Trophoblast cell (in vitro differentiated cells and primary cell): ENCODE measurements at regions not wholly inside any gene's neighbourhood (a gene's known extent, or its start where the extent isn't known, plus 50 kb on each side); places are given as distances from the start of the nearest gene placed in this dataset.

Experiments used
- DNase-seq, 2 donors: peaks; one replicate each; pipeline ENCODE4 v3.0.0-alpha.2; 2016
- H2AFZ ChIP-seq: 2 replicates; pipeline ENCODE4 v1.6.1; 2013; ENCODE audit warnings: low read length, moderate library complexity, mild to moderate bottlenecking; ENCODE audit not compliant: insufficient read depth, poor library complexity
- H2AK5ac ChIP-seq: 2 replicates; pipeline ENCODE4 v1.6.1; 2013; ENCODE audit warnings: mild to moderate bottlenecking, low read length
- H2BK120ac ChIP-seq: 2 replicates; pipeline ENCODE4 v1.6.1; 2013; ENCODE audit warnings: low read length, mild to moderate bottlenecking, moderate library complexity; ENCODE audit not compliant: insufficient read depth, poor library complexity
- H2BK12ac ChIP-seq: 2 replicates; pipeline ENCODE4 v1.6.1; 2013; ENCODE audit warnings: mild to moderate bottlenecking, low read length, moderate library complexity
- H2BK5ac ChIP-seq: 2 replicates; pipeline ENCODE4 v1.6.1; 2013; ENCODE audit warnings: low read length, low read depth, moderate library complexity, mild to moderate bottlenecking; ENCODE audit not compliant: poor library complexity
- H3K14ac ChIP-seq: 2 replicates; pipeline ENCODE4 v1.6.1; 2013; ENCODE audit warnings: mild to moderate bottlenecking, low read length
- H3K18ac ChIP-seq: 2 replicates; pipeline ENCODE4 v1.6.1; 2013; ENCODE audit warnings: mild to moderate bottlenecking, low read length
- H3K23ac ChIP-seq: 2 replicates; pipeline ENCODE4 v1.6.1; 2013; ENCODE audit warnings: low read length
- H3K27ac ChIP-seq: 2 replicates; pipeline ENCODE4 v1.5.1; 2013; ENCODE audit warnings: low read depth, mild to moderate bottlenecking, inconsistent platforms, low read length, moderate library complexity
- H3K27me3 ChIP-seq: 2 replicates; pipeline ENCODE4 v1.6.1; 2013; ENCODE audit warnings: inconsistent platforms, mild to moderate bottlenecking, low read length, moderate library complexity; ENCODE audit not compliant: insufficient read depth
- H3K36me3 ChIP-seq, 2 experiments: 1 replicate in 1 of 2; 2 replicates in 1 of 2; pipeline ENCODE4 v1.6.1; 2013; ENCODE audit warnings: low read length in 2 of 2, mild to moderate bottlenecking in 2 of 2, moderate library complexity in 1 of 2; ENCODE audit not compliant: insufficient read depth in 2 of 2, control insufficient read depth in 1 of 2
- H3K4ac ChIP-seq: 2 replicates; pipeline ENCODE4 v1.6.1; 2013; ENCODE audit warnings: low read depth, mild to moderate bottlenecking, low read length, moderate library complexity
- H3K4me1 ChIP-seq, 2 experiments: 1 replicate in 1 of 2; 2 replicates in 1 of 2; pipeline ENCODE4 v1.6.1; 2013; ENCODE audit warnings: low read length in 2 of 2, mild to moderate bottlenecking in 2 of 2, moderate library complexity in 1 of 2; ENCODE audit not compliant: insufficient read depth in 2 of 2, control insufficient read depth in 1 of 2
- H3K4me2 ChIP-seq: 2 replicates; pipeline ENCODE4 v1.6.1; 2013; ENCODE audit warnings: inconsistent platforms, mild to moderate bottlenecking, low read length, moderate library complexity
- H3K4me3 ChIP-seq: 2 replicates; pipeline ENCODE4 v1.5.1; 2013; ENCODE audit warnings: mild to moderate bottlenecking, low read depth, low read length, inconsistent platforms
- H3K79me1 ChIP-seq: one replicate; pipeline ENCODE4 v1.6.1; 2013; ENCODE audit warnings: low read length
- H3K79me2 ChIP-seq: 2 replicates; pipeline ENCODE4 v1.6.1; 2013; ENCODE audit warnings: low read length, mild to moderate bottlenecking; ENCODE audit not compliant: control insufficient read depth, insufficient read depth, poor library complexity
- H3K9ac ChIP-seq: 2 replicates; pipeline ENCODE4 v1.6.1; 2013; ENCODE audit warnings: mild to moderate bottlenecking, low read length
- H3K9me3 ChIP-seq: 2 replicates; pipeline ENCODE4 v1.6.1; 2013; ENCODE audit warnings: low read depth, mild to moderate bottlenecking, control low read depth, inconsistent platforms, low read length; ENCODE audit not compliant: insufficient read depth
- H4K12ac ChIP-seq: 2 replicates; pipeline ENCODE4 v1.6.1; 2013; ENCODE audit warnings: low read depth, mild to moderate bottlenecking, low read length, moderate library complexity
- H4K8ac ChIP-seq: 2 replicates; pipeline ENCODE4 v1.6.1; 2013; ENCODE audit warnings: low read depth, mild to moderate bottlenecking, low read length, moderate library complexity
- H4K91ac ChIP-seq: one replicate; pipeline ENCODE4 v1.6.1; 2013; ENCODE audit warnings: low read depth, mild to moderate bottlenecking, low read length, moderate library complexity
- WGBS: extraction: QIAGEN DNeasy Blood & Tissue Kit; methylation state at CpG from one replicate; pipeline ENCODE4 v1.1.7; 2013; ENCODE audit warnings: missing lambda C conversion rate; ENCODE audit not compliant: insufficient read length, insufficient coverage; ENCODE audit errors: extremely low coverage; 5-methylcytosine and 5-hydroxymethylcytosine counted together

- no peak overlapping the region for H4K91ac ChIP-seq
- no peak overlapping the region for H3K14ac ChIP-seq
- H2BK120ac ChIP-seq: no peak overlapping the region
- H2AFZ ChIP-seq: no peak overlapping the region
- H3K27ac ChIP-seq: no peak overlapping the region
- H3K9ac ChIP-seq: no peak overlapping the region
- no peak overlapping the region for H4K8ac ChIP-seq
- no CpG with 5 or more reads among the region's 1 CpG for WGBS
- H2BK12ac ChIP-seq: no peak overlapping the region
- no peak overlapping the region for H3K18ac ChIP-seq
- no peaks in the 10 kb centered on the region for H3K79me1 ChIP-seq
- DNase-seq: no peak
- no peaks in the 10 kb centered on the region for H3K27me3 ChIP-seq
- H2AK5ac ChIP-seq: no peak overlapping the region
- no peaks in the 10 kb centered on the region for H3K79me2 ChIP-seq
- H3K9me3 ChIP-seq: peaks cover 5% of the 10 kb centered on the region
- H2BK5ac ChIP-seq: no peak overlapping the region
- no peak overlapping the region for H3K23ac ChIP-seq
- no peak overlapping the region for H3K4me3 ChIP-seq
- no peak overlapping the region for H3K4me2 ChIP-seq
- no peaks in the 10 kb centered on the region for H3K4me1 ChIP-seq
- no peak overlapping the region for H3K4ac ChIP-seq
- H4K12ac ChIP-seq: no peak overlapping the region
- H3K36me3 ChIP-seq: no peaks in the 10 kb centered on the region
Measured at GRCh38 chr7:69199661-69200060, 398.6 kb upstream of the AUTS2 start.

DNA sequence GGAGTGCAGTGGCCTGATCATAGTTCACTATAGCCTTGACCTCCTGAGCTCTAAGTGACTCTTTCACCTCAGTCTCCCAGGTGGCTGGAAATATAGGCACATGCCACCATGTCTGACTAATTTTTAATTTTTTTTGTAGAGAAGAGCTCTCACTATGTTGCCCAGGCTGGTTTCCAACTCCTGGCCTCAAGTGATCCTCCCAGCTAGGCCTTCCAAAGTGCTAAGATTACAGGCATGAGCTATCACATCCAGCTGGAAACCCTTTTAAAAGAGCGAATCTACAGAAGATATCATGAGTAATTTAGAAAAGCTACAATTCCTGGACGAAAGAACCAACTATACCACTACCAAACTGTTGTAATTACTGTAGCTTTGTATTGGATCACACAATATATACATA is 394.4 kb upstream of the AUTS2 start:
- Histone ChIP-seq H3K9me3 (peaks cover 5% of the 10 kb centered on the region), H3K9ac (no peak overlapping the region), H2BK120ac (no peak overlapping the region), H3K27ac (no peak overlapping the region), H3K4me3 (no peak overlapping the region), H4K8ac (no peak overlapping the region), H3K79me1 (no peaks in the 10 kb centered on the region), H3K14ac (no peak overlapping the region), H2BK12ac (no peak overlapping the region), H3K23ac (no peak overlapping the region), H4K91ac (no peak overlapping the region), H2AFZ (no peak overlapping the region), H3K4ac (no peak overlapping the region), H3K4me1 (no peaks in the 10 kb centered on the region), H2BK5ac (no peak overlapping the region), H4K12ac (no peak overlapping the region), H3K79me2 (no peaks in the 10 kb centered on the region), H3K4me2 (no peak overlapping the region), H3K27me3 (no peaks in the 10 kb centered on the region), H2AK5ac (no peak overlapping the region), H3K18ac (no peak overlapping the region), H3K36me3 (no peaks in the 10 kb centered on the region)
- no CpG with 5 or more reads among the region's 2 CpGs for WGBS
- no peak for DNase-seq

DNA sequence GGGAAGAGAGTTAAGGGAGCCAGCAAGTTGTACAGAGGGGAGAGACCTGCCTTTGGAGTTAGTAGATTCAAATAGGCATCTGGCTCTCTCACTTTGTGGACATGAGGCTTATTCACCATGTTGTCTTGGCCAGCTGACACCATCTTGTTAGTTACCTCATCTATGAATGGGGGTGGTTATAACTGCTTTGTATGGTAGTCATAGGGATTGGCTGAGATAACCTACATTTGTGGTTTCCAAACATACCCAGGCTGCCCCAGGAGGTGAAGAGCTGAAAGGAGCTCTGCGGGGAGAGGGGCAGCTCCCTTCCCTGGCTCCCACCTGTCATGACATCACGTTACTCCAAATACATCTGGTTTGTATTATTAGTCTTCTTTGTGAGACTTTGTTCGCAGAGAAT is 393.3 kb upstream of the AUTS2 start:
- Histone ChIP-seq H3K14ac (no peak overlapping the region), H4K8ac (no peak overlapping the region), H3K23ac (no peak overlapping the region), H2BK5ac (no peak overlapping the region), H4K12ac (no peak overlapping the region), H3K4ac (no peak overlapping the region), H3K4me2 (no peak overlapping the region), H3K36me3 (no peaks in the 10 kb centered on the region), H2AK5ac (no peak overlapping the region), H3K9ac (no peak overlapping the region), H2BK120ac (no peak overlapping the region), H3K9me3 (no peaks in the 10 kb centered on the region), H4K91ac (no peak overlapping the region), H3K4me1 (no peaks in the 10 kb centered on the region), H3K27me3 (no peaks in the 10 kb centered on the region), H3K27ac (no peak overlapping the region), H2AFZ (no peak overlapping the region), H3K18ac (no peak overlapping the region), H3K79me1 (no peaks in the 10 kb centered on the region), H2BK12ac (no peak overlapping the region), H3K4me3 (no peak overlapping the region), H3K79me2 (no peaks in the 10 kb centered on the region)
- no peak for DNase-seq
- no CpG with 5 or more reads among the region's 3 CpGs for WGBS

DNA sequence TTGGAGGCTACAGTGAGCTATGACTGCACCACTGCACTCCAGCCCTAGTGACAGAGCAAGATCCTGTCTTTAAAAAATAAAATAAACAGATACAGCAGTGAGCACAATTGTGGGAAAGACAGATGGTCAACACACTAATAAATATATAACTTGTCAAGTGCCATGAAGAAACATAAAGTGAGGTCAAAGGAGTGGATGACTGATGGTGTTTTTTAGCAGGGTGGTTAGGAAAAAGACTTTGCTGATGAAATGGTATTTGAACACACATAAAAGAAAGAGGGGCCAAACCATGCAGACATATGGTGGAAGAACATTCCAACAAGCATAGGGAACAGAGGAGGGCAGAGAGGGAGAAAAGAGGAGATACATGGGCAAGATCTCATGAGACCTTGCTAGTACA is 392.7 kb upstream of the AUTS2 start:
- Histone ChIP-seq H3K79me1 (no peaks in the 10 kb centered on the region), H3K9me3 (no peaks in the 10 kb centered on the region), H3K4me2 (no peak overlapping the region), H2BK5ac (no peak overlapping the region), H2BK120ac (no peak overlapping the region), H3K9ac (no peak overlapping the region), H4K91ac (no peak overlapping the region), H3K79me2 (no peaks in the 10 kb centered on the region), H4K12ac (no peak overlapping the region), H3K4me1 (no peaks in the 10 kb centered on the region), H3K18ac (no peak overlapping the region), H4K8ac (no peak overlapping the region), H3K14ac (no peak overlapping the region), H2AFZ (no peak overlapping the region), H2AK5ac (no peak overlapping the region), H3K4ac (no peak overlapping the region), H3K23ac (no peak overlapping the region), H3K27ac (no peak overlapping the region), H3K27me3 (no peaks in the 10 kb centered on the region), H3K4me3 (no peak overlapping the region), H3K36me3 (no peaks in the 10 kb centered on the region), H2BK12ac (no peak overlapping the region)
- DNase-seq: no peak

DNA sequence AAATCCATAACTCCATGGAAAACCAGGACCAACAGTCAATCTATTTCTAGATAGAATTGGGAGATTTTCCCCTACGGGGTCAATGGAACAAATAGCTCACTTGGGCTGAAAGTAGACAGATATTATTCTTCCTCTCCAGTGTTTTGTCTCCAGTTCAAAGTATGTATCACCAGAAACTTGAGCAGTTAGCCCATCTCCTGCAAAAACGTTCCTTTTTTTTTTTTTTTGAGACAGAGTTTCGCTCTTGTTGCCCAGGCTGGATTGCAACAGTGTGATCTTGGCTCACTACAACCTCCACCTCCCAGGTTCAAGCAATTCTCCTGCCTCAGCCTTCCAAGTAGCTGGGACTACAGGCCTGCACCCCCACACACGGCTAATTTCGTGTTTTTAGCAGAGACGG is 390.0 kb upstream of the AUTS2 start:
- H3K18ac ChIP-seq: no peak overlapping the region
- DNase-seq: no peak
- no CpG with 5 or more reads among the region's 6 CpGs for WGBS
- H3K4ac ChIP-seq: no peak overlapping the region
- no peak overlapping the region for H4K91ac ChIP-seq
- no peak overlapping the region for H3K14ac ChIP-seq
- H3K4me2 ChIP-seq: no peak overlapping the region
- no peak overlapping the region for H4K12ac ChIP-seq
- H2AK5ac ChIP-seq: no peak overlapping the region
- H3K27me3 ChIP-seq: no peaks in the 10 kb centered on the region
- H2BK5ac ChIP-seq: no peak overlapping the region
- no peak overlapping the region for H2BK12ac ChIP-seq
- H3K79me1 ChIP-seq: no peaks in the 10 kb centered on the region
- H3K23ac ChIP-seq: no peak overlapping the region
- H3K4me1 ChIP-seq: no peaks in the 10 kb centered on the region
- no peak overlapping the region for H3K27ac ChIP-seq
- H3K9me3 ChIP-seq: no peaks in the 10 kb centered on the region
- H3K4me3 ChIP-seq: no peak overlapping the region
- H3K79me2 ChIP-seq: no peaks in the 10 kb centered on the region
- no peak overlapping the region for H2AFZ ChIP-seq
- no peak overlapping the region for H3K9ac ChIP-seq
- H4K8ac ChIP-seq: no peak overlapping the region
- no peaks in the 10 kb centered on the region for H3K36me3 ChIP-seq
- H2BK120ac ChIP-seq: no peak overlapping the region
